Vagina (tissue), 2 donors: ENCODE measurements at regions not wholly inside any gene's neighbourhood (a gene's known extent, or its start where the extent isn't known, plus 50 kb on each side); places are given as distances from the start of the nearest gene placed in this dataset.

Experiments used
- DNase-seq, 2 donors: peaks; one replicate each; pipeline ENCODE4 v3.0.0-alpha.2; 2017; ENCODE audit errors: extremely low spot score in 2 of 2
- H3K27ac ChIP-seq: fragments of 200-600 bp; sonication (generic); one replicate; pipeline ENCODE4 v1.5.1; 2019
- H3K27me3 ChIP-seq: fragments of 200-600 bp; sonication (generic); one replicate; pipeline ENCODE4 v1.5.1; 2019
- H3K36me3 ChIP-seq, 2 donors: fragments of 200-600 bp; sonication (generic); one replicate each; pipeline ENCODE4 v1.5.1; 2017 to 2019
- H3K4me1 ChIP-seq: fragments of 200-600 bp; sonication (generic); one replicate; pipeline ENCODE4 v1.5.1; 2019
- H3K4me3 ChIP-seq, 2 donors: fragments of 200-600 bp; sonication (generic); 1 replicate in 1 of 2; 2 replicates in 1 of 2; pipeline ENCODE4 v1.5.1; 2016 to 2019
- H3K9me3 ChIP-seq: fragments of 200-600 bp; sonication (generic); one replicate; pipeline ENCODE4 v1.5.1; 2019
- POLR2A ChIP-seq, 2 donors: fragments of 450-650 bp; IDR thresholded peaks; one replicate each; pipeline ENCODE4 v1.6.1; 2017; ENCODE audit warnings: antibody characterized with exemption in 2 of 2, mild to moderate bottlenecking in 2 of 2, moderate library complexity in 2 of 2
- POLR2AphosphoS5 ChIP-seq, 2 donors: sonication (generic); formaldehyde crosslinking; IDR thresholded peaks; one replicate each; pipeline ENCODE4 v1.9.0; 2017; ENCODE audit warnings: antibody characterized with exemption in 2 of 2, mild to moderate bottlenecking in 2 of 2, low read depth in 1 of 2; ENCODE audit not compliant: insufficient read depth in 1 of 2
- intact Hi-C: fragments of 100-400 bp; cut with DNase I; formaldehyde crosslinking; loops from one replicate; pipeline ENCODE4 v1.15.1; 2023
- TF ChIP-seq, protein P1 (sequence below), 3 experiments: fragments of 450-650 bp in 2 of 3; fragments of 200-600 bp in 1 of 3; sonication (generic) in 1 of 3; IDR thresholded peaks; one replicate each; pipeline ENCODE4 v1.5.1; 2017 to 2019; ENCODE audit warnings: antibody characterized with exemption in 3 of 3, mild to moderate bottlenecking in 2 of 3, moderate library complexity in 2 of 3

DNA sequence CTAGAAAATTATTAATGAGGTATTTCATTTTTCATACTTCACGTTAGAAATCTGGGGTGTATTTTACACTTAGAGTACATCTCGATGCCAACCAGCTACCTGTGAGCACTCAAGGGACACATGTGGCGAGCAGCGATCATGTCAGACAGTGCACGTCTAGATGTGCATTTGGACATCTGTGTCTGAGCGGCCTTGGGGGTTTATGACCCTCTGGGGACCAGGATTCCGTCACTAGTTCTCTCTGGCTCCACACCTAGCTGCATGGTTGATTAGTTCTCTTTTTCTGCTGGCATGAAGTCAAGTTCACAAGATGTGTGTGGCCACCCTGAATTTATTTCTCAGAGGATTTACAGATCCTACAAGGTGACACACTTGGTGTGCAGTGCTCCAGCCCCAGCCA is 192.2 kb downstream of the TSN start:
- Histone ChIP-seq H3K27ac (no peak overlapping the region), H3K36me3 (no peaks in the 10 kb centered on the region), H3K27me3 (no peaks in the 10 kb centered on the region), H3K4me3 (no peak overlapping the region), H3K9me3 (no peaks in the 10 kb centered on the region), H3K4me1 (no peaks in the 10 kb centered on the region)
- TF ChIP-seq, protein P1, sequence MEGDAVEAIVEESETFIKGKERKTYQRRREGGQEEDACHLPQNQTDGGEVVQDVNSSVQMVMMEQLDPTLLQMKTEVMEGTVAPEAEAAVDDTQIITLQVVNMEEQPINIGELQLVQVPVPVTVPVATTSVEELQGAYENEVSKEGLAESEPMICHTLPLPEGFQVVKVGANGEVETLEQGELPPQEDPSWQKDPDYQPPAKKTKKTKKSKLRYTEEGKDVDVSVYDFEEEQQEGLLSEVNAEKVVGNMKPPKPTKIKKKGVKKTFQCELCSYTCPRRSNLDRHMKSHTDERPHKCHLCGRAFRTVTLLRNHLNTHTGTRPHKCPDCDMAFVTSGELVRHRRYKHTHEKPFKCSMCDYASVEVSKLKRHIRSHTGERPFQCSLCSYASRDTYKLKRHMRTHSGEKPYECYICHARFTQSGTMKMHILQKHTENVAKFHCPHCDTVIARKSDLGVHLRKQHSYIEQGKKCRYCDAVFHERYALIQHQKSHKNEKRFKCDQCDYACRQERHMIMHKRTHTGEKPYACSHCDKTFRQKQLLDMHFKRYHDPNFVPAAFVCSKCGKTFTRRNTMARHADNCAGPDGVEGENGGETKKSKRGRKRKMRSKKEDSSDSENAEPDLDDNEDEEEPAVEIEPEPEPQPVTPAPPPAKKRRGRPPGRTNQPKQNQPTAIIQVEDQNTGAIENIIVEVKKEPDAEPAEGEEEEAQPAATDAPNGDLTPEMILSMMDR (IDR thresholded peaks at IDR 0.05) = no peak
- no peak for TF ChIP-seq POLR2AphosphoS5 (IDR thresholded peaks at IDR 0.05; ENCODE audit: insufficient read depth in 1 of 2, low read depth in 1 of 2)
- no peak for TF ChIP-seq POLR2A (IDR thresholded peaks at IDR 0.05)
- no peak for DNase-seq
- intact Hi-C loops = no loop called here

DNA sequence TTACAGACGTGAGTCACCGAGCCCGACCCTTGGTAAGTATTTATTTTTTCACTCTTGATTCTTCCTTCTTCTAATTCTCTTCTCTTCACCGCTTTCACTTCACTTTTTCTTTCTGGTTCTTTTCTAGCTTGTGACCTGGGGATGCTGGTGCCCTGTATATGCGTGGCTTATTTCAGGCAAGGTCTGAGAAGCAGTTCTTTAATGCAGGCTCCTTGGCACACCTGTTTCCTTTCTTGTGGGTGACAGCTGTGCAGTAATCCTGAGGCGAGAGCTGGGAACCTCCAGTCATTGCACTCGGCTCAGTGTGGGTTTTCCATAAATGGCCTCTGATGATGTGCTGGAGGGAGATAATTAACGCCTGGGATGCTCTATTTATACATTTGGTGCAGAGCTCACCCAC is 193.8 kb downstream of the TSN start:
- DNase-seq = no peak
- Histone ChIP-seq H3K36me3 (no peaks in the 10 kb centered on the region), H3K4me1 (no peaks in the 10 kb centered on the region), H3K4me3 (no peak overlapping the region), H3K9me3 (no peaks in the 10 kb centered on the region), H3K27ac (no peak overlapping the region), H3K27me3 (no peaks in the 10 kb centered on the region)
- TF ChIP-seq POLR2AphosphoS5 (IDR thresholded peaks at IDR 0.05; ENCODE audit: insufficient read depth in 1 of 2, low read depth in 1 of 2) (no peak), POLR2A (IDR thresholded peaks at IDR 0.05) (no peak)
- TF ChIP-seq, protein P1 (IDR thresholded peaks at IDR 0.05) = no peak
- intact Hi-C loops = no loop called here

- Histone ChIP-seq H3K27ac (no peak overlapping the region), H3K9me3 (no peaks in the 10 kb centered on the region), H3K4me1 (no peaks in the 10 kb centered on the region), H3K4me3 (no peak overlapping the region), H3K36me3 (no peaks in the 10 kb centered on the region), H3K27me3 (no peaks in the 10 kb centered on the region)
- TF ChIP-seq, protein P1 (IDR thresholded peaks at IDR 0.05) = no peak
- TF ChIP-seq POLR2A (IDR thresholded peaks at IDR 0.05) (no peak), POLR2AphosphoS5 (IDR thresholded peaks at IDR 0.05; ENCODE audit: insufficient read depth in 1 of 2, low read depth in 1 of 2) (no peak)
- DNase-seq = no peak
- intact Hi-C loops = no loop called here
Observed at GRCh38 chr2:121955426-121955825, 200.0 kb downstream of the TSN start.

DNA sequence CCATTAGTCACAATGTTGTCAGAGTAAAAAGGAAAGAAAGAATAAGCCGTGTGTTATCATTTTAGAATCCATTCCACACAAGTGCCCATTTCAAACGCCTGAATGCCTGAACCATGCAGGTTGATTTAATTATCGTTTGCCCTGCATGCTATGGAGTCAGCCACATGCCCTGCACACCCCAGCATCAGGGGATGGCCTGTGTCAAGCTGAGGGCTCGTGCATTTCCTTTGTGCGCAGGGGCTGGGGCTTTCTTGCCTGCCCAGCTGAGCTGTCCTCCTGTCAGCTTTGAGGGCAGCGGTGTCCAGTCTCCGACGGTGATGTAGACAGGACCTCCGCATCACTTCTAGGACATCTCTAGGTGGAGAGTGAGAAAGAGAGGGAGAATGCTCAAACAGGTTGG is 200.4 kb downstream of the TSN start:
- intact Hi-C loops = no loop called here
- Histone ChIP-seq H3K9me3 (no peaks in the 10 kb centered on the region), H3K4me1 (no peaks in the 10 kb centered on the region), H3K27me3 (no peaks in the 10 kb centered on the region), H3K4me3 (no peak overlapping the region), H3K36me3 (no peaks in the 10 kb centered on the region), H3K27ac (no peak overlapping the region)
- no peak for TF ChIP-seq POLR2A (IDR thresholded peaks at IDR 0.05)
- TF ChIP-seq, protein P1 (IDR thresholded peaks at IDR 0.05) = no peak
- TF ChIP-seq POLR2AphosphoS5 (IDR thresholded peaks at IDR 0.05; ENCODE audit: insufficient read depth in 1 of 2, low read depth in 1 of 2) = no peak
- no peak for DNase-seq

DNA sequence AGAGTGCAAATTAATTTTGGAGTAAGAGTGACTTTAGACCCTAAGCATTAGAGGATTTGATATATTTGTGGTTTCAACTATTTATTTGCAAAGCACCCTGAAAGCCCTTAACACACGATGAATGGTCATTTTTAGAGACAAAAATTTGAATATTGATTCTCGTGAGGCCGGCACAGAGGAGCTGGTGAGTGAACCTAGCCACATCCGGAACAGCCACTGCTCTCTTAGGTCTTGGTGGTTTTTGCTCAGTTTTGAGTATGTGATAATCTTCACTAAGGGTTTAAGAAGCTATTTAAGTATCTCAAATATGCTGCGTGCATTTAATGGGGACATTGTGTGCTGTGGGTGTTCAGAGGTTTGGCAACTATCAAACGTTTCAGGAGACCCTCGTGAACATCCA is 204.8 kb downstream of the TSN start:
- H3K27me3 ChIP-seq = no peaks in the 10 kb centered on the region
- H3K4me3 ChIP-seq = no peak overlapping the region
- TF ChIP-seq, protein P1 (IDR thresholded peaks at IDR 0.05) = no peak
- TF ChIP-seq POLR2AphosphoS5 (IDR thresholded peaks at IDR 0.05; ENCODE audit: insufficient read depth in 1 of 2, low read depth in 1 of 2) (no peak), POLR2A (IDR thresholded peaks at IDR 0.05) (no peak)
- DNase-seq = no peak
- H3K36me3 ChIP-seq = no peaks in the 10 kb centered on the region
- no peaks in the 10 kb centered on the region for H3K4me1 ChIP-seq
- intact Hi-C loops = no loop called here
- no peaks in the 10 kb centered on the region for H3K9me3 ChIP-seq
- H3K27ac ChIP-seq = no peak overlapping the region
